GM12892 (cell line): ENCODE measurements at regions not wholly inside any gene's neighbourhood (a gene's known extent, or its start where the extent isn't known, plus 50 kb on each side); places are given as distances from the start of the nearest gene placed in this dataset.

Source experiments
- POLR2A ChIP-seq: IDR thresholded peaks from 2 replicates; pipeline ENCODE4 v1.6.1; 2011; ENCODE audit warnings: low read depth, low read length, control low read depth
- POLR2AphosphoS5 ChIP-seq: IDR thresholded peaks from 2 replicates; pipeline ENCODE4 v1.6.1; 2011; ENCODE audit warnings: low read depth, low read length, control low read depth
- TAF1 ChIP-seq: IDR thresholded peaks from 2 replicates; pipeline ENCODE4 v1.6.1; 2011; ENCODE audit warnings: low read depth, mild to moderate bottlenecking, control low read depth, low read length, borderline replicate concordance

DNA sequence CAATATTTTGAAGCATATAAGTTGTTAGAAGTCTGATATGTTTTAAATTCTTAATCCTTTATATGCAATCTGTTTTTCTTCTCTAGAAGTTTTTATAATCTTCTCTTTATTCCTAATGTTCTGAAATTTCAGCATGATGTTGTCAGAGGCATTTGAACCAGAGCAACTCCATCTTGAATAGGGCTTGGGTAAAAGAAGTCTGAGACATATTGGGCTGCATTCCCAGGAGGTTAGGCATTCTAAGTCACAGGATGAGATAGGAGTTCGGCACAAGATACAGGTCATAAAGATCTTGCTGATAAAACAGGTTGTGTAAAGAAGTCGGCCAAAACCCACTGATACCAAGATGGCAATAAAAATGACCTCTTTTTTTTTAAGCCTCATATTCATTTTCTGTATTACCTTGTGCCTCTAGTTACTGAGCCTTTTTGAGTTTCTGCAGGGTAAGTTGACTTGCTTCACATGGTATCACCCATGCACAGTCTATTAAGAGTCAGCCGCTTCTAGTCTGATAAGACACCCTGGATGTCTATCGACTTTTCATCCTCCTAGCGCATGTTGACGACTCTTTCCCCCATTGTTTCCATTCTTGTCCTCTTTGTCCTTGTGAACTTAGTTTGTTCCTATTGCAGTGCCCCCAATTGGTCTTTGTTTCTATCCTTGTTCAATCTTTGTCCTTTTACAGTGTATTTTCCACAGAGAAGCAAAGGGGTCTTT lies 80.8 kb upstream of the RNU6-1 start:
- TF ChIP-seq POLR2AphosphoS5 = no peak
- no peak for TF ChIP-seq POLR2A
- no peak for TF ChIP-seq TAF1
